CD4-positive, alpha-beta T cell (primary cell): ENCODE measurements at regions not wholly inside any gene's neighbourhood (a gene's known extent, or its start where the extent isn't known, plus 50 kb on each side); places are given as distances from the start of the nearest gene placed in this dataset.

Source experiments
- ATAC-seq: fragments of 200-7000 bp; cut with Tn5 transposase; one replicate; pipeline ENCODE4 v1.10.0; 2022; ENCODE audit warnings: mild to moderate bottlenecking; ENCODE audit not compliant: poor library complexity
- CTCF ChIA-PET: fragments of 350-600 bp; sonication (Branson Sonifier 250); formaldehyde crosslinking; loops from one replicate; lab custom pipeline; 2021; ENCODE audit warnings: antibody characterized with exemption, inconsistent platforms; lab: Charles Lee
- POLR2A ChIA-PET: fragments of 350-600 bp; sonication (Branson Sonifier 250); formaldehyde crosslinking; loops from one replicate; lab custom pipeline; 2021; ENCODE audit warnings: antibody characterized with exemption, inconsistent platforms; lab: Charles Lee
- DNase-seq, 14 experiments: peaks; one replicate each; pipeline ENCODE4 v3.0.0-alpha.2; 2013 to 2020; ENCODE audit warnings: mixed read lengths in 2 of 14
- H3K27ac ChIP-seq, 2 donors: one replicate each; pipeline versions ENCODE4 v1.5.1 to v1.7.0; 2013; ENCODE audit warnings: low read length in 2 of 2, low read depth in 1 of 2, mild to moderate bottlenecking in 1 of 2
- H3K27me3 ChIP-seq, 2 experiments: 1 replicate in 1 of 2; 2 replicates in 1 of 2; pipeline versions ENCODE4 v1.6.1 to v1.7.0; 2013; ENCODE audit warnings: low read length in 2 of 2, control low read depth in 1 of 2, mild to moderate bottlenecking in 1 of 2, moderate library complexity in 1 of 2; ENCODE audit not compliant: insufficient read depth in 2 of 2, control insufficient read depth in 1 of 2
- H3K36me3 ChIP-seq: one replicate; pipeline ENCODE4 v1.6.1; 2013; ENCODE audit warnings: low read length, control low read depth; ENCODE audit not compliant: insufficient read depth
- H3K4me1 ChIP-seq: one replicate; pipeline ENCODE4 v1.6.1; 2013; ENCODE audit warnings: low read length, control low read depth; ENCODE audit not compliant: insufficient read depth
- H3K4me3 ChIP-seq: one replicate; pipeline ENCODE4 v1.5.1; 2013; ENCODE audit warnings: mild to moderate bottlenecking, low read length, moderate library complexity
- H3K9me3 ChIP-seq, 2 experiments: 1 replicate in 1 of 2; 2 replicates in 1 of 2; pipeline versions ENCODE4 v1.6.1 to v1.7.0; 2013; ENCODE audit warnings: low read length in 2 of 2, mild to moderate bottlenecking in 2 of 2, control low read depth in 1 of 2, moderate library complexity in 1 of 2; ENCODE audit not compliant: control insufficient read depth in 1 of 2, insufficient read depth in 1 of 2
- H3K27ac Mint-ChIP-seq: one replicate; pipeline ENCODE4 v1.8.0; 2020; ENCODE audit warnings: mixed read lengths
- H3K27me3 Mint-ChIP-seq: one replicate; pipeline ENCODE4 v1.8.0; 2021; ENCODE audit warnings: mixed read lengths
- H3K36me3 Mint-ChIP-seq: one replicate; pipeline ENCODE4 v1.8.0; 2021; ENCODE audit warnings: low read depth, mixed read lengths
- H3K4me1 Mint-ChIP-seq: one replicate; pipeline ENCODE4 v1.8.0; 2021; ENCODE audit warnings: low read depth, mixed read lengths
- H3K4me3 Mint-ChIP-seq: one replicate; pipeline ENCODE4 v1.8.0; 2020; ENCODE audit warnings: mild to moderate bottlenecking, mixed read lengths
- H3K9me3 Mint-ChIP-seq: one replicate; pipeline ENCODE4 v1.8.0; 2020; ENCODE audit warnings: mixed read lengths
- CTCF ChIP-seq: fragments of 200-600 bp; IDR thresholded peaks from one replicate; pipeline ENCODE4 v1.8.0; 2022; ENCODE audit warnings: antibody characterized with exemption, mild to moderate bottlenecking
- intact Hi-C, 2 experiments: fragments of 100-400 bp; cut with DNase I in 1 of 2; cut with micrococcal nuclease in 1 of 2; formaldehyde crosslinking; loops; one replicate each; pipeline versions ENCODE4 v1.15.1 to v1.9.0; 2023 to 2025; cut with DNase I, micrococcal nuclease

- H3K9me3 ChIP-seq: peaks cover 0 to 4% of the 10 kb centered on the region in 2 experiments
- no peak overlapping the region for H3K4me3 ChIP-seq
- Mint-ChIP-seq H3K27me3 (peaks cover 7% of the 10 kb centered on the region), H3K4me1 (no peaks in the 10 kb centered on the region), H3K9me3 (no peaks in the 10 kb centered on the region), H3K36me3 (no peaks in the 10 kb centered on the region), H3K4me3 (no peak overlapping the region), H3K27ac (no peak overlapping the region)
- no peak overlapping the region for H3K27ac ChIP-seq
- intact Hi-C loops: no loop called here
- DNase-seq (peak in 1 of 14 experiments; percentile 27), ATAC-seq (no peak)
- no peaks in the 10 kb centered on the region for H3K36me3 ChIP-seq
- no peak for TF ChIP-seq CTCF
- CTCF ChIA-PET: no interaction called here
- POLR2A ChIA-PET: no interaction called here
- H3K27me3 ChIP-seq: no peaks in the 10 kb centered on the region
- no peaks in the 10 kb centered on the region for H3K4me1 ChIP-seq
These were observed 93.9 kb downstream of the RHOB start for GRCh38 chr2:20540587-20541293.

- Histone ChIP-seq H3K36me3 (no peaks in the 10 kb centered on the region), H3K9me3 (peaks cover 0 to 4% of the 10 kb centered on the region in 2 experiments), H3K4me3 (no peak overlapping the region), H3K27me3 (no peaks in the 10 kb centered on the region), H3K27ac (no peak overlapping the region), H3K4me1 (no peaks in the 10 kb centered on the region)
- intact Hi-C loops: no loop called here
- no peaks in the 10 kb centered on the region for H3K9me3 Mint-ChIP-seq
- ChIA-PET POLR2A (no interaction called here), CTCF (no interaction called here)
- H3K27ac Mint-ChIP-seq: no peak overlapping the region
- ATAC-seq: no peak
- H3K27me3 Mint-ChIP-seq: peaks cover 8% of the 10 kb centered on the region
- no peaks in the 10 kb centered on the region for H3K4me1 Mint-ChIP-seq
- peak in 1 of 14 experiments; percentile 16 for DNase-seq
- no peak for TF ChIP-seq CTCF
- H3K36me3 Mint-ChIP-seq: no peaks in the 10 kb centered on the region
- no peak overlapping the region for H3K4me3 Mint-ChIP-seq
These were observed 94.4 kb downstream of the RHOB start for GRCh38 chr2:20541294-20541640.

GRCh38 chr2:20541651-20542050 is 94.8 kb downstream of the RHOB start:
- intact Hi-C loops: no loop called here
- TF ChIP-seq CTCF: no peak
- no peak overlapping the region for H3K4me3 Mint-ChIP-seq
- Histone ChIP-seq H3K27me3 (no peaks in the 10 kb centered on the region), H3K36me3 (no peaks in the 10 kb centered on the region), H3K4me1 (no peaks in the 10 kb centered on the region), H3K27ac (no peak overlapping the region), H3K4me3 (no peak overlapping the region), H3K9me3 (peaks cover 0 to 4% of the 10 kb centered on the region in 2 experiments)
- no peaks in the 10 kb centered on the region for H3K9me3 Mint-ChIP-seq
- no peak overlapping the region for H3K27ac Mint-ChIP-seq
- DNase-seq (no peak), ATAC-seq (no peak)
- ChIA-PET POLR2A (no interaction called here), CTCF (no interaction called here)
- H3K36me3 Mint-ChIP-seq: no peaks in the 10 kb centered on the region
- H3K4me1 Mint-ChIP-seq: no peaks in the 10 kb centered on the region
- H3K27me3 Mint-ChIP-seq: peaks cover 11% of the 10 kb centered on the region
